Muscle of leg (tissue), 3 donors: ENCODE measurements at regions not wholly inside any gene's neighbourhood (a gene's known extent, or its start where the extent isn't known, plus 50 kb on each side); places are given as distances from the start of the nearest gene placed in this dataset.

ENCODE experiments used
- DNase-seq: peaks from one replicate; pipeline ENCODE4 v3.0.0; 2013
- H3K27ac ChIP-seq: one replicate; pipeline ENCODE4 v1.5.1; 2013; ENCODE audit warnings: mild to moderate bottlenecking, low read length, control low read depth
- H3K27me3 ChIP-seq: one replicate; pipeline ENCODE4 v1.6.1; 2013; ENCODE audit warnings: low read length; ENCODE audit not compliant: control insufficient read depth, insufficient read depth
- H3K36me3 ChIP-seq: one replicate; pipeline ENCODE4 v1.6.1; 2013; ENCODE audit warnings: low read length; ENCODE audit not compliant: control insufficient read depth, insufficient read depth
- H3K4me1 ChIP-seq: one replicate; pipeline ENCODE4 v1.6.1; 2013; ENCODE audit warnings: low read length; ENCODE audit not compliant: control insufficient read depth, insufficient read depth
- H3K4me3 ChIP-seq: one replicate; pipeline ENCODE4 v1.5.1; 2013; ENCODE audit warnings: low read length, control low read depth
- H3K9me3 ChIP-seq: replicated peaks from 2 replicates; pipeline ENCODE4 v1.6.1; 2013; ENCODE audit warnings: low read depth, low read length; ENCODE audit not compliant: control insufficient read depth
- WGBS: methylation state at CpG from one replicate; pipeline ENCODE4 v1.1.5; 2013; ENCODE audit warnings: missing lambda C conversion rate; ENCODE audit not compliant: insufficient coverage; 5-methylcytosine and 5-hydroxymethylcytosine counted together

DNA sequence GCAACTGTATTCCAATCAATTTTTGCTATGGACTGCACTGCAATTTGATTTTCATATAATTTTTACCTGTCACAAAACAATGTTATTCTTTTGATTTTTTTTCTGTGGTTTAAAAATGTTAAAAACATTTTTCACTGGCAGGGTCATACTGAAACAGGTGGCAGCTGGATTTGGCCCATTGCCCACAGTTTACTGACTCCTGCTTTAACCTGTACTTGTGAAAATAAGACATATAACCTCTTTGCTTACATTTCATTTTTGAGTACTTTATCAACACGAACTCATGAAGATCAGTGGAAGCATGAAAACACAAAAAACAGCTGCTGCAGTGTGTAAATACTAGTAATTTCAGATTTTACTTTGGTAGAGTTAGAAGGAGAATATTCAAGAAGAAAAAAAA, 313.1 kb downstream of the WDR72 start:
- Histone ChIP-seq H3K27ac (no peak overlapping the region), H3K4me1 (no peaks in the 10 kb centered on the region), H3K36me3 (no peaks in the 10 kb centered on the region), H3K27me3 (no peaks in the 10 kb centered on the region), H3K4me3 (no peak overlapping the region), H3K9me3 (no peaks in the 10 kb centered on the region)
- DNase-seq: no peak
- WGBS: no CpG with 5 or more reads among the region's 1 CpG

DNA sequence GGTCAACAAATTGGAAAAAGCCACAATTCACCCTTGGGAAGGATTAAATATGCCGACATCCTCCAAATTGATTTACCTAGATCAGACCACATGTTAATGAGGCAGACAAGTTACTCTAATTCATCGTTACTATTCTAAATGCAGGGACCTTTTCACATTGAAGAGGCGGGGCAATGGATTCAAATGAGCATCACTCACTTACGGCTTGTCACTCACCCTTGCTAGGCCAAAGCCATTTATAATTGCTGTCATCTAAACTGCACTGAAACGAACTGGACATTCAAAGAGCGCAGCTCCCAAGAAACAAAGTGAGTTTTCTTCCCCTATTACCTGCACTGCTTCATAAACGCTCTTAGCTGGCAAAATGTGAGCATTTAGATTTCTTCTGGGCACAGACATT, 313.9 kb downstream of the WDR72 start:
- H3K36me3 ChIP-seq: no peaks in the 10 kb centered on the region
- H3K9me3 ChIP-seq: no peaks in the 10 kb centered on the region
- H3K27ac ChIP-seq: no peak overlapping the region
- no peaks in the 10 kb centered on the region for H3K27me3 ChIP-seq
- H3K4me1 ChIP-seq: no peaks in the 10 kb centered on the region
- 85% methylated on average over 6 of the region's 7 CpGs for WGBS
- DNase-seq: no peak
- H3K4me3 ChIP-seq: no peak overlapping the region

DNA sequence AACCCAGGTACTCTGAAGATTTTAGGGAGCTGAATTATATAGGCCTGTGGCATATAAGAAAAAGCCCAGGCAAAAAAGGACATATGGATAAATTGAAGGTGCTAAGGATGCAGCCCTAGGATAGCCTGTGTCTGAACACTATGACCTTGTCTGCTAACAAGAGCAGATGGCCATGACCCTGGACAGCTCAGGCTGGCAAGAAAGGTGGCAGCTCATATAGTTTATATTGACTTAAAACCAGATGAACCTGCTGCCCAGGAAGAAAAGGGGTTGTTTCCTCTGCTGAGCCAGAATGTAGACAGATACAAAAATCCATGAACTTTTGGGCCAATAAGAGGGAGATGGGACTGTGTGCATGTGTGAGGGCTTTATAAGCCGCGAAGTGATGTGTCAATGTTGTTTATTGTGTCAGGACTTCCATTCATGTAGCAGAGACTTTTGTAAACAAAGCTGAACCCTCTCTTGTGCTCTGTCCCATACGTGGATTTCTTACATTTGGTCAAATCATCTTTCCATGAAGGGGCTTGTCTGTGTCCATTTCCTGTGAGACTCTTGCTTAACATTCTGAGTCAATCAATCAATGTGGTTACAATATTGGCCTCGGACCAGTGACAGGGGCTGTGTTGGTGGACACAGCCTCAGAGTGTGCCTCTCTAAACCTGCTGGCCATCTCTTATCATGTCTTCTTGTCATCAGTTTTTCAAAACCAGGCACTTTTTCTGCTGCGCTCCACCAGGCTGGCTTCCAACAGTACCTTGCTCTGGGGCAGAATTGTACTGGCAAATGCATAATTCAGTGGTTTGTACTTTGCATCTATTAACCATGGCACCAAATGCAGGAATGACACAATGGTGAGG, 321.2 kb downstream of the WDR72 start:
- no peaks in the 10 kb centered on the region for H3K9me3 ChIP-seq
- no peak for DNase-seq
- H3K27ac ChIP-seq: no peak overlapping the region
- H3K4me3 ChIP-seq: no peak overlapping the region
- H3K4me1 ChIP-seq: no peaks in the 10 kb centered on the region
- H3K27me3 ChIP-seq: no peaks in the 10 kb centered on the region
- WGBS: 80% methylated on average over 4 of the region's 5 CpGs
- H3K36me3 ChIP-seq: no peaks in the 10 kb centered on the region

GRCh38 chr15:53437366-53437765, 322.1 kb downstream of the WDR72 start:
- H3K4me3 ChIP-seq: no peak overlapping the region
- H3K27ac ChIP-seq: no peak overlapping the region
- no peaks in the 10 kb centered on the region for H3K9me3 ChIP-seq
- DNase-seq: peak; percentile 68
- no CpG with 5 or more reads among the region's 2 CpGs for WGBS
- H3K4me1 ChIP-seq: no peaks in the 10 kb centered on the region
- H3K36me3 ChIP-seq: no peaks in the 10 kb centered on the region
- no peaks in the 10 kb centered on the region for H3K27me3 ChIP-seq

DNA sequence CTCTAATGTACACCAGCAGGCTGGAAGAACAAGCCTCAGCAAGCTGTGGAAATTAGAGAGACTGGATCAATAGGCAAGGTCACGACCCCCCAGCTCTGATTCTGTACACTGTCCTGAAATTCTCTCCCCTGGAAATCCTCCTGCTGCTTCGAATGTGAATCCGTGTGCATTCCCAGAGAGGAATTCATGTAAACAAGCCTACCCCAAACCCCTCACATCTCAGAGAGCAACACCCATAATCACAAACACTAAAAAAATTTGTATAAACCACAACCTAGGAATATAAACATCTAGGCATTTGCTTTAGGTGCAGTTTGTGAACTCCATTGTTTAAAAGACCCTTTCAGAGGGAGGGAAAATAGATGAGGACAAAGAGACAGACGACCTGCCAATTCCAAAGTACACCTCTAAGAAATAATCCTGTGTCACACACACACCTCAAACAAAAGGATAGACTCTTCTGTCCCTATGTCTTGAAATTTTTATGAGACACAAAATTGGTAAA, 325.2 kb downstream of the WDR72 start:
- DNase-seq: no peak
- no peaks in the 10 kb centered on the region for H3K4me1 ChIP-seq
- H3K27me3 ChIP-seq: no peaks in the 10 kb centered on the region
- H3K36me3 ChIP-seq: no peaks in the 10 kb centered on the region
- no peaks in the 10 kb centered on the region for H3K9me3 ChIP-seq
- H3K27ac ChIP-seq: no peak overlapping the region
- no peak overlapping the region for H3K4me3 ChIP-seq
- whole genome bisulfite sequencing: 32% methylated on average over 3 of the region's 4 CpGs

DNA sequence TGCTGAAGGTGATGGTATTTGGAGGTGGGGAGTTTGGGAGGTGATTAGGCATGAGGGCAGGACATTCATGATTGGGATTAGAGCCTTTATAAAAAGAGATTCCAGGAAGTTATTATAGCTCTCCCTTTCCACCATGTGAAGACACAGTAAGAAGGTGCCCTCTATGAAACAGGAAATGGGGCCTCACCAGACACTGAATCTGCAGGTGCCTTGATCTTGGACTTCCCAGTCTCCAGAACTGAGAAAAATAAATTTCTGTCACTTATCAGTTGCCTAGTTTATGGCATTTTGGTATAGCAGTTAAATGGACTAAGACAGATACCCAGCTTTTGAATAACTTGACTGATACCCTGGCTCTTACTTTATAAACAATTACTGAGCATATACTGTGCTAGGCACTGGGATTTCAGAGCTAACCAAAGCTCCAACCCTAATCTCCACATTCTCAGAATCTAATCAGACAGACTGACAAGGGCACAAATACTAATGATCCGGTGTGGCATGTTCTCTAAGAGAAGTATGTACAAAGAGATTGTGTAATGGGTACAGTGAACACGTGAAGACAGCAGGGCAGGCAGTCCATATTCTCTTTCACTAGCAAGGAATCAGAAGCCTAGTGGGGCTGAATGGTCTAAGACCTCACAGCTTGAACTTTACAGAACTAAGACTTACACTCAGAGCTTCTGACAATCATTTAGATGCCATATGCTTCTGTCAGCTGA, 343.1 kb downstream of the WDR72 start:
- no CpG with 5 or more reads among the region's 2 CpGs for WGBS
- H3K4me1 ChIP-seq: no peaks in the 10 kb centered on the region
- peaks cover 2% of the 10 kb centered on the region for H3K9me3 ChIP-seq
- H3K36me3 ChIP-seq: no peaks in the 10 kb centered on the region
- no peaks in the 10 kb centered on the region for H3K27me3 ChIP-seq
- no peak overlapping the region for H3K27ac ChIP-seq
- H3K4me3 ChIP-seq: no peak overlapping the region
- DNase-seq: no peak

DNA sequence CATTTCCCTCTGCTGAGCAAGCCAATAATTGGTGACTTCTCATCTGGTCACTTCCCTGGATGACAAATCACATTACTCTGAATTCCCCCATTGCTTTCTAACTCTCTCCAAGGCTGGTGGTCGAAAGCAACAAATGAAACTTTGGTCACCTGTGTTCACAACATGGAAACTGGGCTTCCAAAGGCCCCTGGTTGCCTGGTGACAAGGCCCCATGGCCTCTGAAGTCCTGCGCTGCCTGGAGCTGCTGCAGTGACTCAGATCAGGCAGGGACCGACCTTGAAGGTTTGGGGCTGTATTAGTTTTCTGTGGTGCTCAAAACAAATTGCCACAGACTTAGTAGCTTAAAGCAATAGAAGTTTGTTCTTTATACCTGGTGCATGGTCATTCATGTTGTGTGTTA, 345.3 kb downstream of the WDR72 start:
- DNase-seq: no peak
- 71% methylated on average over 1 of the region's 3 CpGs for WGBS

GRCh38 chr15:53412542-53412941, 346.9 kb downstream of the WDR72 start:
- H3K36me3 ChIP-seq: no peaks in the 10 kb centered on the region
- no peaks in the 10 kb centered on the region for H3K27me3 ChIP-seq

More for the DNA sequence above, 345.3 kb downstream of the WDR72 start:
- Histone ChIP-seq H3K4me3 (no peak overlapping the region), H3K9me3 (peaks cover 2% of the 10 kb centered on the region), H3K36me3 (no peaks in the 10 kb centered on the region), H3K27me3 (no peaks in the 10 kb centered on the region), H3K27ac (no peak overlapping the region), H3K4me1 (no peaks in the 10 kb centered on the region)

GRCh38 chr15:53404930-53405493, 354.5 kb downstream of the WDR72 start:
- Histone ChIP-seq H3K4me3 (no peak overlapping the region), H3K36me3 (no peaks in the 10 kb centered on the region), H3K27ac (no peak overlapping the region), H3K27me3 (no peaks in the 10 kb centered on the region), H3K4me1 (no peaks in the 10 kb centered on the region), H3K9me3 (no peaks in the 10 kb centered on the region)
- DNase-seq: no peak
- WGBS: no CpG with 5 or more reads among the region's 1 CpG

More at GRCh38 chr15:53412542-53412941, 346.9 kb downstream of the WDR72 start:
- 92% methylated on average over 1 of the region's 3 CpGs for WGBS
- DNase-seq: no peak
- no peak overlapping the region for H3K27ac ChIP-seq
- H3K9me3 ChIP-seq: peaks cover 2% of the 10 kb centered on the region
- no peaks in the 10 kb centered on the region for H3K4me1 ChIP-seq
- H3K4me3 ChIP-seq: no peak overlapping the region

DNA sequence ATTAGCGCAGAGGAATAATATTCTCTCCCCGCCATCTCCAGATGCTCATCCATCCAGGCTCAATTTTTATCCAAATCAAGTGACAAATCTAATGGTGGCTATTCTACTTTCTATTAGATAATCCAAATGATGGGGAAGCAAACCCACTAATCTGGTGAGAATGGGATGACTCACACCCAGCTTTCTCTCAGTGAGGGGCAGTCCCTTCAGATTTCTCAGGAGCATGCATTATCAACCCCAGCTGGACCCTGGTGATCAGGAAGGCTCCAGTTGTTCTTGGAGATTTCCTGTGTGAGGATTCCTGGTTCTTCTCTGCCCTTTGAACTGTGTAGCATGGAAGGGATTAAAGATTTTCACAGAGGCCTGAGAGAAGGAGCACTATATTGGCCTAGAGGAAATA, 358.0 kb downstream of the WDR72 start:
- H3K27ac ChIP-seq: no peak overlapping the region
- H3K36me3 ChIP-seq: no peaks in the 10 kb centered on the region
- DNase-seq: no peak
- no peak overlapping the region for H3K4me3 ChIP-seq
- no peaks in the 10 kb centered on the region for H3K9me3 ChIP-seq
- no peaks in the 10 kb centered on the region for H3K27me3 ChIP-seq
- no CpG with 5 or more reads among the region's 2 CpGs for WGBS
- H3K4me1 ChIP-seq: no peaks in the 10 kb centered on the region
